ENCODE measurements at regions not wholly inside any gene's neighbourhood (a gene's known extent, or its start where the extent isn't known, plus 50 kb on each side); places are given as distances from the start of the nearest gene placed in this dataset.
"Not testable (repeated sequence)": the region's sequence is repeated elsewhere in the genome, so short reads cannot be mapped to it uniquely, and the experiment has no call there.

- Histone ChIP-seq H3K36me3 (ENCODE audit: control insufficient read depth, insufficient read depth, low read length) (no peaks in the 10 kb centered on the region), H3K4me3 (ENCODE audit: low read length) (no peak overlapping the region), H3K9ac (ENCODE audit: low read length) (no peak overlapping the region), H3K27me3 (ENCODE audit: control insufficient read depth, insufficient read depth, low read length) (no peaks in the 10 kb centered on the region), H3K4me1 (ENCODE audit: control insufficient read depth, insufficient read depth, low read length) (no peaks in the 10 kb centered on the region), H3K9me3 (ENCODE audit: control insufficient read depth, low read length) (no peaks in the 10 kb centered on the region)
These were observed 101.1 kb upstream of the DLG1 start for GRCh38 chr3:197399486-197399885.

GRCh38 chr3:197398286-197398878 lies 100.0 kb upstream of the DLG1 start:
- H3K9ac ChIP-seq (ENCODE audit: low read length): no peak overlapping the region
- H3K4me3 ChIP-seq (ENCODE audit: low read length): no peak overlapping the region
- H3K9me3 ChIP-seq (ENCODE audit: control insufficient read depth, low read length): no peaks in the 10 kb centered on the region
- no peaks in the 10 kb centered on the region for H3K36me3 ChIP-seq (ENCODE audit: control insufficient read depth, insufficient read depth, low read length)
- H3K4me1 ChIP-seq (ENCODE audit: control insufficient read depth, insufficient read depth, low read length): no peaks in the 10 kb centered on the region
- no peaks in the 10 kb centered on the region for H3K27me3 ChIP-seq (ENCODE audit: control insufficient read depth, insufficient read depth, low read length)

- H3K36me3 ChIP-seq (ENCODE audit: control insufficient read depth, insufficient read depth, low read length): no peaks in the 10 kb centered on the region
These were observed 99.4 kb upstream of the DLG1 start for GRCh38 chr3:197397838-197398237.

GRCh38 chr3:197394464-197395321 lies 96.3 kb upstream of the DLG1 start:
- Histone ChIP-seq H3K4me1 (ENCODE audit: control insufficient read depth, insufficient read depth, low read length) (no peaks in the 10 kb centered on the region), H3K9me3 (ENCODE audit: control insufficient read depth, low read length) (no peaks in the 10 kb centered on the region), H3K27me3 (ENCODE audit: control insufficient read depth, insufficient read depth, low read length) (no peaks in the 10 kb centered on the region), H3K4me3 (ENCODE audit: low read length) (no peak overlapping the region), H3K36me3 (ENCODE audit: control insufficient read depth, insufficient read depth, low read length) (no peaks in the 10 kb centered on the region), H3K9ac (ENCODE audit: low read length) (no peak overlapping the region)

More at GRCh38 chr3:197397838-197398237, 99.4 kb upstream of the DLG1 start:
- H3K4me3 ChIP-seq (ENCODE audit: low read length): no peak overlapping the region
- H3K4me1 ChIP-seq (ENCODE audit: control insufficient read depth, insufficient read depth, low read length): no peaks in the 10 kb centered on the region
- H3K27me3 ChIP-seq (ENCODE audit: control insufficient read depth, insufficient read depth, low read length): no peaks in the 10 kb centered on the region
- H3K9ac ChIP-seq (ENCODE audit: low read length): no peak overlapping the region
- H3K9me3 ChIP-seq (ENCODE audit: control insufficient read depth, low read length): no peaks in the 10 kb centered on the region

- H3K4me1 ChIP-seq (ENCODE audit: control insufficient read depth, insufficient read depth, low read length); H3K27me3 ChIP-seq (ENCODE audit: control insufficient read depth, insufficient read depth, low read length); H3K36me3 ChIP-seq (ENCODE audit: control insufficient read depth, insufficient read depth, low read length); H3K9me3 ChIP-seq (ENCODE audit: control insufficient read depth, low read length); H3K9ac ChIP-seq (ENCODE audit: low read length); H3K4me3 ChIP-seq (ENCODE audit: low read length): not testable (repeated sequence)
These were observed 95.7 kb upstream of the DLG1 start for GRCh38 chr3:197394126-197394463.

GRCh38 chr3:197393711-197394110 lies 95.3 kb upstream of the DLG1 start:
- Histone ChIP-seq H3K36me3 (ENCODE audit: control insufficient read depth, insufficient read depth, low read length) (no peaks in the 10 kb centered on the region), H3K9ac (ENCODE audit: low read length) (no peak overlapping the region), H3K4me1 (ENCODE audit: control insufficient read depth, insufficient read depth, low read length) (no peaks in the 10 kb centered on the region), H3K4me3 (ENCODE audit: low read length) (no peak overlapping the region), H3K27me3 (ENCODE audit: control insufficient read depth, insufficient read depth, low read length) (no peaks in the 10 kb centered on the region), H3K9me3 (ENCODE audit: control insufficient read depth, low read length) (no peaks in the 10 kb centered on the region)

- Histone ChIP-seq H3K9ac (ENCODE audit: low read length) (no peak overlapping the region), H3K4me1 (ENCODE audit: control insufficient read depth, insufficient read depth, low read length) (no peaks in the 10 kb centered on the region), H3K4me3 (ENCODE audit: low read length) (no peak overlapping the region), H3K9me3 (ENCODE audit: control insufficient read depth, low read length) (no peaks in the 10 kb centered on the region), H3K36me3 (ENCODE audit: control insufficient read depth, insufficient read depth, low read length) (no peaks in the 10 kb centered on the region), H3K27me3 (ENCODE audit: control insufficient read depth, insufficient read depth, low read length) (no peaks in the 10 kb centered on the region)
These were observed 94.5 kb upstream of the DLG1 start for GRCh38 chr3:197392961-197393360.

- Histone ChIP-seq H3K4me1 (ENCODE audit: control insufficient read depth, insufficient read depth, low read length) (no peaks in the 10 kb centered on the region), H3K27me3 (ENCODE audit: control insufficient read depth, insufficient read depth, low read length) (no peaks in the 10 kb centered on the region), H3K4me3 (ENCODE audit: low read length) (no peak overlapping the region), H3K36me3 (ENCODE audit: control insufficient read depth, insufficient read depth, low read length) (no peaks in the 10 kb centered on the region), H3K9me3 (ENCODE audit: control insufficient read depth, low read length) (no peaks in the 10 kb centered on the region), H3K9ac (ENCODE audit: low read length) (no peak overlapping the region)
These were observed 83.0 kb upstream of the DLG1 start for GRCh38 chr3:197381371-197381770.

GRCh38 chr3:197380786-197381185 lies 82.4 kb upstream of the DLG1 start:
- Histone ChIP-seq H3K9me3 (ENCODE audit: control insufficient read depth, low read length) (no peaks in the 10 kb centered on the region), H3K27me3 (ENCODE audit: control insufficient read depth, insufficient read depth, low read length) (no peaks in the 10 kb centered on the region), H3K9ac (ENCODE audit: low read length) (no peak overlapping the region), H3K36me3 (ENCODE audit: control insufficient read depth, insufficient read depth, low read length) (no peaks in the 10 kb centered on the region), H3K4me3 (ENCODE audit: low read length) (no peak overlapping the region), H3K4me1 (ENCODE audit: control insufficient read depth, insufficient read depth, low read length) (no peaks in the 10 kb centered on the region)

GRCh38 chr3:197378985-197379718 lies 80.7 kb upstream of the DLG1 start:
- Histone ChIP-seq H3K9ac (ENCODE audit: low read length) (no peak overlapping the region), H3K9me3 (ENCODE audit: control insufficient read depth, low read length) (no peaks in the 10 kb centered on the region), H3K36me3 (ENCODE audit: control insufficient read depth, insufficient read depth, low read length) (no peaks in the 10 kb centered on the region), H3K4me3 (ENCODE audit: low read length) (no peak overlapping the region), H3K4me1 (ENCODE audit: control insufficient read depth, insufficient read depth, low read length) (no peaks in the 10 kb centered on the region), H3K27me3 (ENCODE audit: control insufficient read depth, insufficient read depth, low read length) (no peaks in the 10 kb centered on the region)

GRCh38 chr3:197376735-197377555 lies 78.5 kb upstream of the DLG1 start:
- Histone ChIP-seq H3K9ac (ENCODE audit: low read length) (no peak overlapping the region), H3K36me3 (ENCODE audit: control insufficient read depth, insufficient read depth, low read length) (no peaks in the 10 kb centered on the region), H3K4me1 (ENCODE audit: control insufficient read depth, insufficient read depth, low read length) (peaks cover 7% of the 10 kb centered on the region), H3K27me3 (ENCODE audit: control insufficient read depth, insufficient read depth, low read length) (no peaks in the 10 kb centered on the region), H3K9me3 (ENCODE audit: control insufficient read depth, low read length) (no peaks in the 10 kb centered on the region), H3K4me3 (ENCODE audit: low read length) (no peak overlapping the region)

All from mucosa of stomach (tissue), 1 donor.